SK-N-SH (cell line): ENCODE measurements at regions not wholly inside any gene's neighbourhood (a gene's known extent, or its start where the extent isn't known, plus 50 kb on each side); places are given as distances from the start of the nearest gene placed in this dataset.

Source experiments
- CTCF ChIA-PET: fragments of 300-600, 350-600 bp; formaldehyde crosslinking; extraction: SDS; loops from one replicate; lab custom pipeline; 2021; lab: Yijun Ruan, JAX
- POLR2A ChIA-PET: fragments of 350-600 bp; sonication (Branson Sonifier 250); formaldehyde crosslinking; extraction: SDS; loops from one replicate; lab custom pipeline; 2020; ENCODE audit warnings: antibody characterized with exemption, inconsistent platforms; lab: Yijun Ruan, JAX
- DNase-seq: peaks from one replicate; pipeline ENCODE4 v3.0.0; 2012
- H2AFZ ChIP-seq: fragments of 200-600 bp; sonication (generic); 2 replicates; pipeline ENCODE4 v1.8.1; 2016; ENCODE audit warnings: antibody characterized with exemption, mild to moderate bottlenecking, low read depth
- H3F3A ChIP-seq: fragments of 200-600 bp; sonication (generic); replicated peaks from 2 replicates; pipeline ENCODE3; 2016; ENCODE audit warnings: antibody characterized with exemption, mild to moderate bottlenecking; ENCODE audit not compliant: insufficient read depth
- H3K27ac ChIP-seq, 2 experiments: fragments of 200-500 bp in 1 of 2; fragments of 200-600 bp in 1 of 2; sonication (Bioruptor generic) in 1 of 2; sonication (generic), shearing (Covaris generic) in 1 of 2; 2 replicates each; pipeline versions ENCODE4 v1.5.1 to v1.6.1; 2014 to 2016; ENCODE audit warnings: low read depth in 2 of 2, inconsistent platforms in 1 of 2, low read length in 1 of 2, mild to moderate bottlenecking in 1 of 2, mixed read lengths in 1 of 2
- H3K27me3 ChIP-seq: fragments of 200-600 bp; sonication (generic), shearing (Covaris generic); 2 replicates; pipeline ENCODE4 v1.6.1; 2016; ENCODE audit warnings: mixed run types; ENCODE audit not compliant: insufficient read depth
- H3K36me3 ChIP-seq, 2 experiments: fragments of 200-500 bp in 1 of 2; fragments of 200-600 bp in 1 of 2; sonication (Bioruptor generic) in 1 of 2; sonication (generic) in 1 of 2; replicated peaks in 1 of 2; 2 replicates each; pipeline versions ENCODE3 to v1.5.1; 2014 to 2016; ENCODE audit warnings: low read length in 1 of 2, mild to moderate bottlenecking in 1 of 2; ENCODE audit not compliant: insufficient read depth in 2 of 2, control insufficient read depth in 1 of 2
- H3K4me1 ChIP-seq, 2 experiments: fragments of 200-500 bp in 1 of 2; fragments of 200-600 bp in 1 of 2; sonication (Bioruptor generic) in 1 of 2; sonication (generic), shearing (Covaris generic) in 1 of 2; 2 replicates each; pipeline versions ENCODE4 v1.5.1 to v1.6.1; 2014 to 2016; ENCODE audit warnings: low read depth in 1 of 2, low read length in 1 of 2, mixed run types in 1 of 2; ENCODE audit not compliant: insufficient read depth in 2 of 2, control insufficient read depth in 1 of 2
- H3K4me2 ChIP-seq: fragments of 200-600 bp; sonication (generic), shearing (Covaris generic); 2 replicates; pipeline ENCODE4 v1.6.1; 2017; ENCODE audit warnings: mixed run types
- H3K4me3 ChIP-seq, 2 experiments: fragments of 200-500 bp in 1 of 2; fragments of 200-600 bp in 1 of 2; sonication (Bioruptor generic) in 1 of 2; sonication (generic), shearing (Covaris generic) in 1 of 2; 2 replicates each; pipeline versions ENCODE4 v1.5.1 to v1.8.1; 2014 to 2016; ENCODE audit warnings: low read depth in 2 of 2, inconsistent platforms in 1 of 2, low read length in 1 of 2, mild to moderate bottlenecking in 1 of 2, mixed read lengths in 1 of 2, moderate library complexity in 1 of 2
- H3K79me2 ChIP-seq: fragments of 200-600 bp; sonication (generic); 2 replicates; pipeline ENCODE4 v1.8.1; 2017; ENCODE audit warnings: mild to moderate bottlenecking; ENCODE audit not compliant: insufficient read depth
- H3K9ac ChIP-seq: fragments of 200-600 bp; sonication (generic); 2 replicates; pipeline ENCODE4 v1.6.1; 2017; ENCODE audit warnings: mixed run types
- H3K9me2 ChIP-seq: fragments of 200-600 bp; sonication (generic); 2 replicates; pipeline ENCODE4 v1.6.1; 2017; ENCODE audit warnings: mixed run types
- H3K9me3 ChIP-seq: fragments of 200-600 bp; sonication (generic); 2 replicates; pipeline ENCODE4 v1.6.1; 2017; ENCODE audit warnings: mixed run types, mild to moderate bottlenecking, moderate library complexity
- H4K20me1 ChIP-seq: fragments of 200-600 bp; sonication (generic); 2 replicates; pipeline ENCODE4 v1.6.1; 2017; ENCODE audit warnings: mild to moderate bottlenecking, mixed run types; ENCODE audit not compliant: insufficient read depth
- ELF1 ChIP-seq: IDR thresholded peaks from 2 replicates; pipeline ENCODE4 v1.4.0; 2012
- GATA2 ChIP-seq: sonication (generic); formaldehyde crosslinking; IDR thresholded peaks from 2 replicates; pipeline ENCODE4 v1.5.0; 2020; ENCODE audit warnings: mild to moderate bottlenecking, missing genetic modification reagents
- MEF2A ChIP-seq: IDR thresholded peaks from 2 replicates; pipeline ENCODE4 v1.4.0; 2012; ENCODE audit warnings: low read depth, borderline replicate concordance
- NFIC ChIP-seq: IDR thresholded peaks from 2 replicates; pipeline ENCODE4 v1.4.0; 2012; ENCODE audit warnings: borderline replicate concordance
- NRF1 ChIP-seq: IDR thresholded peaks from 2 replicates; pipeline ENCODE4 v1.6.1; 2012; ENCODE audit warnings: low read depth, mild to moderate bottlenecking, low read length
- POLR2AphosphoS5 ChIP-seq: IDR thresholded peaks from 2 replicates; pipeline ENCODE4 v1.6.1; 2012; ENCODE audit warnings: low read depth, low read length
- RCOR1 ChIP-seq: fragments of 150-350 bp; IDR thresholded peaks from 2 replicates; pipeline ENCODE4 v1.6.1; 2017; ENCODE audit warnings: antibody characterized with exemption, low read length
- SIN3A ChIP-seq: IDR thresholded peaks from 2 replicates; pipeline ENCODE4 v1.6.1; 2012; ENCODE audit warnings: low read depth, mild to moderate bottlenecking, low read length, moderate library complexity, borderline replicate concordance
- TAF1 ChIP-seq: IDR thresholded peaks from 2 replicates; pipeline ENCODE4 v1.6.1; 2012; ENCODE audit warnings: low read depth, mild to moderate bottlenecking, low read length, moderate library complexity, borderline replicate concordance
- TEAD4 ChIP-seq: IDR thresholded peaks from 2 replicates; pipeline ENCODE4 v1.4.0; 2012; ENCODE audit warnings: mild to moderate bottlenecking, borderline replicate concordance; ENCODE audit not compliant: insufficient read depth
- YY1 ChIP-seq: IDR thresholded peaks from 2 replicates; pipeline ENCODE4 v1.4.0; 2012; ENCODE audit warnings: low read depth, mild to moderate bottlenecking
- WGBS: methylation state at CpG from one replicate; pipeline ENCODE4 v1.1.6; 2017; ENCODE audit warnings: low lambda C conversion rate; 5-methylcytosine and 5-hydroxymethylcytosine counted together
- TF ChIP-seq, protein P1 (sequence below): fragments of 200-600 bp; sonication (generic); IDR thresholded peaks from 2 replicates; pipeline ENCODE4 v1.6.1; 2017; ENCODE audit warnings: antibody characterized with exemption, mild to moderate bottlenecking, moderate library complexity
- TF ChIP-seq, protein P2 (sequence below): fragments of 150-350 bp; IDR thresholded peaks from 2 replicates; pipeline ENCODE4 v1.6.1; 2017; ENCODE audit warnings: antibody characterized with exemption, low read length, low read depth, borderline replicate concordance
- TF ChIP-seq, protein P3 (sequence below): IDR thresholded peaks from 2 replicates; pipeline ENCODE4 v1.4.0; 2012; ENCODE audit warnings: low read depth
- TF ChIP-seq, protein P4 (sequence below): IDR thresholded peaks from 2 replicates; pipeline ENCODE4 v1.6.1; 2012; ENCODE audit warnings: mild to moderate bottlenecking, low read depth, low read length, moderate library complexity
- TF ChIP-seq, protein P5 (sequence below): IDR thresholded peaks from 2 replicates; pipeline ENCODE4; 2012

DNA sequence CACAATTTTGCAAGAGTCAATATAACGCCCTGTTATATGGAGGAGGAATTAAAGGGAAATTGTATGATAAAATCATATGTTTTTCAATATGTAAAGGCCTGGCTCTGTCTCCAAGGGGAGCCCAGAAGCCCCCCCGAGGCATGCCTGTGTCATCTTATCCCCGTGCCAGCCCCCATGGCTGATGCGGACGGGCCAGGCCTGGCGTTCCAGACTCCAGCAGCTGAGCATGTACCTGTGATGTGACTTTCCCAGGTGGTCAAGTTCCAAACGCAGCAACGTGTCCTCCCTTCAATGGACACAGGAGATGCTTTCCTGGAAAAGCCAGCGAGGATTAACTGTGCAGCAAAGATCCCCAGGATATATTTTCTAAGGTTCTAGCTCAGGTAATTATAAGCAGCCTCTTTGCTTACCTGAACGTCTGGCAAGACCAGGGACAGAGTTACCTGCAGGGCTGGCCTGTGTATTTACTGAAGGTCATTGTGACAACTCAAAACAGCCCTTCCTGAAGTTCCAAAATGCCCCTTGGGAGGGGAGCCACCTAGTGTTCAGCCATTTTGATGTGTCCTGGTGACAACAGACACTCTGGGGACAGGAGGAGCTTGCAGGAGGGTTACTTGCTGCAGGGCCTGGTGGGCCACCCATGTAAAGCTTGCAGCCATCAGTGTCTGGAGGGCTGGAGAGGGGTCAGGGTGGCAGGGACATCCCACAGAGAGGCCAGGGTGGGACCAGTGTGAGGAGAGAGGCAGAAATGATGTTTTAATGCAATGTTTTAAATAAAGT is 53.3 kb upstream of the RNU6ATAC start:
- H3K27me3 ChIP-seq = no peaks in the 10 kb centered on the region
- H3K4me3 ChIP-seq = no peak overlapping the region
- ChIA-PET CTCF (interaction anchor here (0.7 to 1.6 kb wide), 3 partner anchors 10 to 50 kb away, joined by 3 to 6 read pairs (median 4); no protein-coding TSS in a partner anchor), POLR2A (no interaction called here)
- H3K4me2 ChIP-seq = no peak overlapping the region
- no peak overlapping the region for H2AFZ ChIP-seq
- no peaks in the 10 kb centered on the region for H4K20me1 ChIP-seq
- no peaks in the 10 kb centered on the region for H3K9me3 ChIP-seq
- no peak overlapping the region for H3K9ac ChIP-seq
- peak; percentile 37 for DNase-seq
- H3K27ac ChIP-seq = no peak overlapping the region
- no peaks in the 10 kb centered on the region for H3K79me2 ChIP-seq
- H3K9me2 ChIP-seq = no peaks in the 10 kb centered on the region
- 60% methylated on average over 10 of the region's 10 CpGs for WGBS
- TF ChIP-seq, protein P1, sequence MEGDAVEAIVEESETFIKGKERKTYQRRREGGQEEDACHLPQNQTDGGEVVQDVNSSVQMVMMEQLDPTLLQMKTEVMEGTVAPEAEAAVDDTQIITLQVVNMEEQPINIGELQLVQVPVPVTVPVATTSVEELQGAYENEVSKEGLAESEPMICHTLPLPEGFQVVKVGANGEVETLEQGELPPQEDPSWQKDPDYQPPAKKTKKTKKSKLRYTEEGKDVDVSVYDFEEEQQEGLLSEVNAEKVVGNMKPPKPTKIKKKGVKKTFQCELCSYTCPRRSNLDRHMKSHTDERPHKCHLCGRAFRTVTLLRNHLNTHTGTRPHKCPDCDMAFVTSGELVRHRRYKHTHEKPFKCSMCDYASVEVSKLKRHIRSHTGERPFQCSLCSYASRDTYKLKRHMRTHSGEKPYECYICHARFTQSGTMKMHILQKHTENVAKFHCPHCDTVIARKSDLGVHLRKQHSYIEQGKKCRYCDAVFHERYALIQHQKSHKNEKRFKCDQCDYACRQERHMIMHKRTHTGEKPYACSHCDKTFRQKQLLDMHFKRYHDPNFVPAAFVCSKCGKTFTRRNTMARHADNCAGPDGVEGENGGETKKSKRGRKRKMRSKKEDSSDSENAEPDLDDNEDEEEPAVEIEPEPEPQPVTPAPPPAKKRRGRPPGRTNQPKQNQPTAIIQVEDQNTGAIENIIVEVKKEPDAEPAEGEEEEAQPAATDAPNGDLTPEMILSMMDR = peak; percentile 12; the same call in 1 of the 2 replicates
- no peak for TF ChIP-seq RCOR1
- H3K36me3 ChIP-seq = no peaks in the 10 kb centered on the region
- peaks cover 0 to 28% of the 10 kb centered on the region in 2 experiments; a peak in 1 of 4 replicates for H3K4me1 ChIP-seq
- no peaks in the 10 kb centered on the region for H3F3A ChIP-seq

DNA sequence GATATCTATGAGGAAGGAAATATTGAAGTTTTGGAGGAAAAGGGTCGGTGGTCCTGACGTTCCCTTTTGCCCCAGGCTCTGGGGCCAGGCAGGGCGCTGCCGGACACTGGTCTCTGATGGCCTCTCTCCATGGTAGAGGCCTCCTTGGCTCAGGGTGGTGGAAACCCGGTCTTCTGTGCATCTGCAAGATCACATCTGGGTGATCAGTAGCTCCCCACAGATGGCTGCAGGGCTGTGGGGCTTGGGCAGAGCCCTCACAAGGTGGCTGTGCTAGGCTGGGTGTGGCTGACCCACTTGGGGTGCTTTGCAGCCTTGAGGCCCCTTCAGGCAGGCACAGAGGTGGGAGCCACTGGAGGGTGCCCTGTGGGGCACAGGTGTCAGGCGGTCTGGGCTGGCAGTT is 53.9 kb upstream of the RNU6ATAC start:
- H3K9ac ChIP-seq = no peak overlapping the region
- no peak overlapping the region for H2AFZ ChIP-seq
- H3K36me3 ChIP-seq = no peaks in the 10 kb centered on the region
- no peak overlapping the region for H3K27ac ChIP-seq
- no peaks in the 10 kb centered on the region for H4K20me1 ChIP-seq
- WGBS = 49% methylated on average over 5 of the region's 6 CpGs
- H3F3A ChIP-seq = no peaks in the 10 kb centered on the region
- H3K27me3 ChIP-seq = no peaks in the 10 kb centered on the region
- H3K9me3 ChIP-seq = no peaks in the 10 kb centered on the region
- CTCF ChIA-PET = interaction anchor here (0.7 to 1.6 kb wide), 3 partner anchors 9 to 50 kb away, joined by 3 to 6 read pairs (median 4); no protein-coding TSS in a partner anchor
- no peaks in the 10 kb centered on the region for H3K79me2 ChIP-seq
- DNase-seq = peak; percentile 25
- no peaks in the 10 kb centered on the region for H3K9me2 ChIP-seq
- no peak overlapping the region for H3K4me2 ChIP-seq
- peaks cover 0 to 28% of the 10 kb centered on the region in 2 experiments; a peak in 1 of 4 replicates for H3K4me1 ChIP-seq
- POLR2A ChIA-PET = no interaction called here
- H3K4me3 ChIP-seq = no peak overlapping the region
- no peak for TF ChIP-seq GATA2 (CRISPR knock-in tag)
- no peak for TF ChIP-seq NFIC
- no peak for TF ChIP-seq SIN3A
- TF ChIP-seq NRF1 = no peak
- TF ChIP-seq YY1 = no peak
- TF ChIP-seq, protein P1 = no peak
- no peak for TF ChIP-seq TEAD4
- TF ChIP-seq, protein P2, sequence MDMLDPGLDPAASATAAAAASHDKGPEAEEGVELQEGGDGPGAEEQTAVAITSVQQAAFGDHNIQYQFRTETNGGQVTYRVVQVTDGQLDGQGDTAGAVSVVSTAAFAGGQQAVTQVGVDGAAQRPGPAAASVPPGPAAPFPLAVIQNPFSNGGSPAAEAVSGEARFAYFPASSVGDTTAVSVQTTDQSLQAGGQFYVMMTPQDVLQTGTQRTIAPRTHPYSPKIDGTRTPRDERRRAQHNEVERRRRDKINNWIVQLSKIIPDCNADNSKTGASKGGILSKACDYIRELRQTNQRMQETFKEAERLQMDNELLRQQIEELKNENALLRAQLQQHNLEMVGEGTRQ = no peak
- TF ChIP-seq, protein P3, sequence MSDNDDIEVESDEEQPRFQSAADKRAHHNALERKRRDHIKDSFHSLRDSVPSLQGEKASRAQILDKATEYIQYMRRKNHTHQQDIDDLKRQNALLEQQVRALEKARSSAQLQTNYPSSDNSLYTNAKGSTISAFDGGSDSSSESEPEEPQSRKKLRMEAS = no peak
- TF ChIP-seq, protein P4, sequence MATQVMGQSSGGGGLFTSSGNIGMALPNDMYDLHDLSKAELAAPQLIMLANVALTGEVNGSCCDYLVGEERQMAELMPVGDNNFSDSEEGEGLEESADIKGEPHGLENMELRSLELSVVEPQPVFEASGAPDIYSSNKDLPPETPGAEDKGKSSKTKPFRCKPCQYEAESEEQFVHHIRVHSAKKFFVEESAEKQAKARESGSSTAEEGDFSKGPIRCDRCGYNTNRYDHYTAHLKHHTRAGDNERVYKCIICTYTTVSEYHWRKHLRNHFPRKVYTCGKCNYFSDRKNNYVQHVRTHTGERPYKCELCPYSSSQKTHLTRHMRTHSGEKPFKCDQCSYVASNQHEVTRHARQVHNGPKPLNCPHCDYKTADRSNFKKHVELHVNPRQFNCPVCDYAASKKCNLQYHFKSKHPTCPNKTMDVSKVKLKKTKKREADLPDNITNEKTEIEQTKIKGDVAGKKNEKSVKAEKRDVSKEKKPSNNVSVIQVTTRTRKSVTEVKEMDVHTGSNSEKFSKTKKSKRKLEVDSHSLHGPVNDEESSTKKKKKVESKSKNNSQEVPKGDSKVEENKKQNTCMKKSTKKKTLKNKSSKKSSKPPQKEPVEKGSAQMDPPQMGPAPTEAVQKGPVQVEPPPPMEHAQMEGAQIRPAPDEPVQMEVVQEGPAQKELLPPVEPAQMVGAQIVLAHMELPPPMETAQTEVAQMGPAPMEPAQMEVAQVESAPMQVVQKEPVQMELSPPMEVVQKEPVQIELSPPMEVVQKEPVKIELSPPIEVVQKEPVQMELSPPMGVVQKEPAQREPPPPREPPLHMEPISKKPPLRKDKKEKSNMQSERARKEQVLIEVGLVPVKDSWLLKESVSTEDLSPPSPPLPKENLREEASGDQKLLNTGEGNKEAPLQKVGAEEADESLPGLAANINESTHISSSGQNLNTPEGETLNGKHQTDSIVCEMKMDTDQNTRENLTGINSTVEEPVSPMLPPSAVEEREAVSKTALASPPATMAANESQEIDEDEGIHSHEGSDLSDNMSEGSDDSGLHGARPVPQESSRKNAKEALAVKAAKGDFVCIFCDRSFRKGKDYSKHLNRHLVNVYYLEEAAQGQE = no peak
- no peak for TF ChIP-seq MEF2A
- TF ChIP-seq ELF1 = no peak
- no peak for TF ChIP-seq TAF1
- TF ChIP-seq, protein P5, sequence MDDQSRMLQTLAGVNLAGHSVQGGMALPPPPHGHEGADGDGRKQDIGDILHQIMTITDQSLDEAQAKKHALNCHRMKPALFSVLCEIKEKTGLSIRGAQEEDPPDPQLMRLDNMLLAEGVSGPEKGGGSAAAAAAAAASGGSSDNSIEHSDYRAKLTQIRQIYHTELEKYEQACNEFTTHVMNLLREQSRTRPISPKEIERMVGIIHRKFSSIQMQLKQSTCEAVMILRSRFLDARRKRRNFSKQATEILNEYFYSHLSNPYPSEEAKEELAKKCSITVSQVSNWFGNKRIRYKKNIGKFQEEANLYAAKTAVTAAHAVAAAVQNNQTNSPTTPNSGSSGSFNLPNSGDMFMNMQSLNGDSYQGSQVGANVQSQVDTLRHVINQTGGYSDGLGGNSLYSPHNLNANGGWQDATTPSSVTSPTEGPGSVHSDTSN = no peak
- TF ChIP-seq POLR2AphosphoS5 = no peak
